Ascending aorta (tissue), 2 donors: ENCODE measurements at regions not wholly inside any gene's neighbourhood (a gene's known extent, or its start where the extent isn't known, plus 50 kb on each side); places are given as distances from the start of the nearest gene placed in this dataset.

ENCODE experiments used
- DNase-seq, 2 donors: peaks; one replicate each; pipeline ENCODE4 v3.0.0-alpha.2; 2019; ENCODE audit warnings: low spot score in 2 of 2
- H3K27ac ChIP-seq, 2 donors: fragments of 200-600 bp; sonication (generic); one replicate each; pipeline ENCODE4 v1.5.1; 2016 to 2017; ENCODE audit warnings: mild to moderate bottlenecking in 1 of 2
- H3K27me3 ChIP-seq: fragments of 200-600 bp; sonication (generic); one replicate; pipeline ENCODE4 v1.5.1; 2017
- H3K36me3 ChIP-seq, 2 donors: fragments of 200-600 bp; sonication (generic); one replicate each; pipeline ENCODE4 v1.5.1; 2016
- H3K4me1 ChIP-seq, 2 donors: fragments of 200-600 bp; sonication (generic); one replicate each; pipeline ENCODE4 v1.5.1; 2016 to 2017; ENCODE audit warnings: mild to moderate bottlenecking in 1 of 2
- H3K4me3 ChIP-seq, 2 donors: fragments of 200-600 bp; sonication (generic); one replicate each; pipeline ENCODE4 v1.5.1; 2016 to 2017; ENCODE audit warnings: mild to moderate bottlenecking in 1 of 2
- H3K9me3 ChIP-seq, 2 donors: fragments of 200-600 bp; sonication (generic); one replicate each; pipeline ENCODE4 v1.5.1; 2016
- CTCF ChIP-seq, 3 experiments: fragments of 200-600 bp in 2 of 3; fragments of 450-650 bp in 1 of 3; sonication (generic) in 2 of 3; IDR thresholded peaks; one replicate each; pipeline ENCODE4 v1.5.1; 2016 to 2019; ENCODE audit warnings: antibody characterized with exemption in 3 of 3, mild to moderate bottlenecking in 1 of 3, moderate library complexity in 1 of 3
- intact Hi-C: fragments of 100-400 bp; cut with DNase I; formaldehyde crosslinking; loops from one replicate; pipeline ENCODE4 v1.15.1; 2023

- no peak for TF ChIP-seq CTCF (IDR thresholded peaks at IDR 0.05)
- DNase-seq = no peak
- Histone ChIP-seq H3K4me1 (no peaks in the 10 kb centered on the region), H3K9me3 (no peaks in the 10 kb centered on the region), H3K36me3 (no peaks in the 10 kb centered on the region), H3K4me3 (no peak overlapping the region), H3K27me3 (no peaks in the 10 kb centered on the region), H3K27ac (no peak overlapping the region)
- intact Hi-C loops = no loop called here
Observed at GRCh38 chr7:136514776-136515175, 353.7 kb upstream of the CHRM2 start.

GRCh38 chr7:136513744-136514143 is 354.7 kb upstream of the CHRM2 start:
- Histone ChIP-seq H3K9me3 (no peaks in the 10 kb centered on the region), H3K4me3 (no peak overlapping the region), H3K27me3 (no peaks in the 10 kb centered on the region), H3K27ac (no peak overlapping the region), H3K4me1 (no peaks in the 10 kb centered on the region), H3K36me3 (no peaks in the 10 kb centered on the region)
- DNase-seq = no peak
- intact Hi-C loops = no loop called here
- TF ChIP-seq CTCF (IDR thresholded peaks at IDR 0.05) = no peak

GRCh38 chr7:136509466-136509865 is 359.0 kb upstream of the CHRM2 start:
- Histone ChIP-seq H3K27me3 (no peaks in the 10 kb centered on the region), H3K27ac (no peak overlapping the region), H3K4me1 (no peaks in the 10 kb centered on the region), H3K4me3 (no peak overlapping the region), H3K9me3 (no peaks in the 10 kb centered on the region), H3K36me3 (no peaks in the 10 kb centered on the region)
- TF ChIP-seq CTCF (IDR thresholded peaks at IDR 0.05) = no peak
- intact Hi-C loops = no loop called here
- no peak for DNase-seq

GRCh38 chr7:136502162-136502561 is 366.3 kb upstream of the CHRM2 start:
- DNase-seq = no peak
- Histone ChIP-seq H3K27ac (no peak overlapping the region), H3K36me3 (no peaks in the 10 kb centered on the region), H3K4me3 (no peak overlapping the region), H3K4me1 (no peaks in the 10 kb centered on the region), H3K27me3 (no peaks in the 10 kb centered on the region), H3K9me3 (no peaks in the 10 kb centered on the region)
- TF ChIP-seq CTCF (IDR thresholded peaks at IDR 0.05) = no peak
- intact Hi-C loops = no loop called here

- no peak for DNase-seq
- Histone ChIP-seq H3K4me3 (no peak overlapping the region), H3K36me3 (no peaks in the 10 kb centered on the region), H3K27ac (no peak overlapping the region), H3K4me1 (no peaks in the 10 kb centered on the region), H3K27me3 (no peaks in the 10 kb centered on the region), H3K9me3 (no peaks in the 10 kb centered on the region)
- intact Hi-C loops = no loop called here
- no peak for TF ChIP-seq CTCF (IDR thresholded peaks at IDR 0.05)
Observed at GRCh38 chr7:136501151-136501550, 367.3 kb upstream of the CHRM2 start.

GRCh38 chr7:136496551-136496950 is 371.9 kb upstream of the CHRM2 start:
- H3K9me3 ChIP-seq = no peaks in the 10 kb centered on the region
- no peak for TF ChIP-seq CTCF (IDR thresholded peaks at IDR 0.05)
- no peak overlapping the region for H3K4me3 ChIP-seq
- no peaks in the 10 kb centered on the region for H3K36me3 ChIP-seq
- no peak overlapping the region for H3K27ac ChIP-seq
- H3K27me3 ChIP-seq = no peaks in the 10 kb centered on the region
- DNase-seq = no peak
- intact Hi-C loops = no loop called here
- H3K4me1 ChIP-seq = no peaks in the 10 kb centered on the region
